WTC11 (cell line): ENCODE measurements at regions not wholly inside any gene's neighbourhood (a gene's known extent, or its start where the extent isn't known, plus 50 kb on each side); places are given as distances from the start of the nearest gene placed in this dataset.
"Not testable (repeated sequence)": the region's sequence is repeated elsewhere in the genome, so short reads cannot be mapped to it uniquely, and the experiment has no call there.

ENCODE experiments used
- ATAC-seq: fragments of 200-7000 bp; cut with Tn5 transposase; 2 replicates; pipeline ENCODE4 v1.10.0; 2021; ENCODE audit warnings: mild to moderate bottlenecking, moderate library complexity
- CTCF ChIA-PET: fragments of 300-600 bp; sonication (Branson Sonifier 250); formaldehyde crosslinking; loops from one replicate; lab custom pipeline; 2021; ENCODE audit warnings: antibody characterized with exemption; lab: Charles Lee
- POLR2A ChIA-PET: fragments of 350-600 bp; sonication (Branson Sonifier 250); formaldehyde crosslinking; loops from one replicate; lab custom pipeline; 2021; ENCODE audit warnings: antibody characterized with exemption; lab: Charles Lee
- DNase-seq: peaks from one replicate; pipeline ENCODE4 v3.0.0; 2021; ENCODE audit warnings: low spot score
- H3K27ac Mint-ChIP-seq: 2 replicates; pipeline ENCODE4 v1.8.0; 2021; ENCODE audit warnings: mixed read lengths
- H3K27me3 Mint-ChIP-seq: 2 replicates; pipeline ENCODE4 v1.8.0; 2021; ENCODE audit warnings: low read depth, mild to moderate bottlenecking, moderate library complexity, mixed read lengths
- H3K36me3 Mint-ChIP-seq: 2 replicates; pipeline ENCODE4 v1.8.0; 2021; ENCODE audit warnings: mixed read lengths
- H3K4me1 Mint-ChIP-seq: 2 replicates; pipeline ENCODE4 v1.8.0; 2022; ENCODE audit warnings: mixed read lengths
- H3K4me3 Mint-ChIP-seq: 2 replicates; pipeline ENCODE4 v1.8.0; 2021; ENCODE audit warnings: mild to moderate bottlenecking, moderate library complexity, mixed read lengths
- H3K9me3 Mint-ChIP-seq: 2 replicates; pipeline ENCODE4 v1.8.0; 2021; ENCODE audit warnings: mixed read lengths
- ATF1 ChIP-seq: sonication (generic); formaldehyde crosslinking; IDR thresholded peaks from 2 replicates; pipeline ENCODE4 v1.8.1; 2023; ENCODE audit warnings: mild to moderate bottlenecking, moderate library complexity, missing genetic modification reagents
- CREM ChIP-seq: sonication (generic); formaldehyde crosslinking; IDR thresholded peaks from 2 replicates; pipeline ENCODE4 v1.8.1; 2022; ENCODE audit warnings: mild to moderate bottlenecking, missing genetic modification reagents, moderate library complexity
- ELF4 ChIP-seq: sonication (generic); formaldehyde crosslinking; IDR thresholded peaks from 2 replicates; pipeline ENCODE4 v1.8.1; 2022; ENCODE audit warnings: low read depth, mild to moderate bottlenecking, moderate library complexity, missing genetic modification reagents
- ESRRA ChIP-seq: sonication (generic); formaldehyde crosslinking; IDR thresholded peaks from 2 replicates; pipeline ENCODE4 v1.8.1; 2022; ENCODE audit warnings: mild to moderate bottlenecking, missing genetic modification reagents, borderline replicate concordance
- GABPB1 ChIP-seq: sonication (generic); formaldehyde crosslinking; IDR thresholded peaks from 2 replicates; pipeline ENCODE4 v1.8.1; 2023; ENCODE audit warnings: mild to moderate bottlenecking, missing genetic modification reagents
- GTF2I ChIP-seq: fragments of 250-450 bp; sonication (Bioruptor Pico); conservative IDR thresholded peaks from 2 replicates; pipeline ENCODE4 v1.4.0; 2021; ENCODE audit warnings: mild to moderate bottlenecking
- NFATC4 ChIP-seq: fragments of 250-450 bp; sonication (Bioruptor Pico); IDR thresholded peaks from 2 replicates; pipeline ENCODE4 v1.9.0; 2021; ENCODE audit warnings: mild to moderate bottlenecking
- NR1H2 ChIP-seq: sonication (generic); formaldehyde crosslinking; IDR thresholded peaks from 2 replicates; pipeline ENCODE4 v1.9.0; 2021; ENCODE audit warnings: mild to moderate bottlenecking, moderate library complexity, missing genetic modification reagents
- RELA ChIP-seq: sonication (generic); formaldehyde crosslinking; IDR thresholded peaks from 2 replicates; pipeline ENCODE4 v1.8.1; 2022; ENCODE audit warnings: missing genetic modification reagents, mild to moderate bottlenecking, borderline replicate concordance
- RORB ChIP-seq: fragments of 250-450 bp; sonication (Bioruptor Pico); IDR thresholded peaks from 2 replicates; pipeline ENCODE4 v1.9.0; 2021; ENCODE audit warnings: mild to moderate bottlenecking
- SMAD3 ChIP-seq: sonication (generic); formaldehyde crosslinking; IDR thresholded peaks from 2 replicates; pipeline ENCODE4 v1.8.0; 2022; ENCODE audit warnings: missing genetic modification reagents, mild to moderate bottlenecking, borderline replicate concordance
- TEAD4 ChIP-seq: sonication (generic); formaldehyde crosslinking; IDR thresholded peaks from 2 replicates; pipeline ENCODE4 v1.8.0; 2022; ENCODE audit warnings: mild to moderate bottlenecking, missing genetic modification reagents
- TP53 ChIP-seq: sonication (generic); formaldehyde crosslinking; IDR thresholded peaks from 2 replicates; pipeline ENCODE4 v1.8.1; 2023; ENCODE audit warnings: mild to moderate bottlenecking, missing genetic modification reagents
- USF2 ChIP-seq: sonication (generic); formaldehyde crosslinking; IDR thresholded peaks from 2 replicates; pipeline ENCODE4 v1.8.1; 2023; ENCODE audit warnings: mild to moderate bottlenecking, missing genetic modification reagents, moderate library complexity
- ZNF138 ChIP-seq: sonication (generic); formaldehyde crosslinking; conservative IDR thresholded peaks from 2 replicates; pipeline ENCODE4 v1.8.1; 2022; ENCODE audit warnings: mild to moderate bottlenecking, moderate library complexity, missing genetic modification reagents
- ZNF416 ChIP-seq: fragments of 250-450 bp; sonication (Bioruptor Pico); IDR thresholded peaks from 2 replicates; pipeline ENCODE4 v1.9.0; 2021; ENCODE audit warnings: mild to moderate bottlenecking, inconsistent platforms
- ZNF423 ChIP-seq: fragments of 250-450 bp; sonication (Bioruptor Pico); IDR thresholded peaks from 2 replicates; pipeline ENCODE4 v2.1.2; 2022; ENCODE audit warnings: mild to moderate bottlenecking, moderate library complexity
- TF ChIP-seq, protein P1 (sequence below): fragments of 250-450 bp; sonication (Bioruptor Pico); IDR thresholded peaks from 2 replicates; pipeline ENCODE4 v1.8.0; 2021; ENCODE audit warnings: mild to moderate bottlenecking
- TF ChIP-seq, protein P2 (sequence below): fragments of 200-600 bp; IDR thresholded peaks from 2 replicates; pipeline ENCODE4 v1.8.0; 2022; ENCODE audit warnings: antibody characterized with exemption
- TF ChIP-seq, protein P3 (sequence below): fragments of 250-450 bp; sonication (Bioruptor Pico); IDR thresholded peaks from 2 replicates; pipeline ENCODE4 v1.9.0; 2021; ENCODE audit warnings: moderate library complexity, mild to moderate bottlenecking, inconsistent platforms, borderline replicate concordance

- Mint-ChIP-seq H3K36me3 (no peaks in the 10 kb centered on the region), H3K27ac (no peak overlapping the region)
- DNase-seq = no peak
- no peak for TF ChIP-seq ZNF423 (CRISPR knock-in tag)
- TF ChIP-seq GTF2I (CRISPR knock-in tag) = no peak
- no peak for TF ChIP-seq NFATC4 (CRISPR knock-in tag)
- TF ChIP-seq, protein P1, sequence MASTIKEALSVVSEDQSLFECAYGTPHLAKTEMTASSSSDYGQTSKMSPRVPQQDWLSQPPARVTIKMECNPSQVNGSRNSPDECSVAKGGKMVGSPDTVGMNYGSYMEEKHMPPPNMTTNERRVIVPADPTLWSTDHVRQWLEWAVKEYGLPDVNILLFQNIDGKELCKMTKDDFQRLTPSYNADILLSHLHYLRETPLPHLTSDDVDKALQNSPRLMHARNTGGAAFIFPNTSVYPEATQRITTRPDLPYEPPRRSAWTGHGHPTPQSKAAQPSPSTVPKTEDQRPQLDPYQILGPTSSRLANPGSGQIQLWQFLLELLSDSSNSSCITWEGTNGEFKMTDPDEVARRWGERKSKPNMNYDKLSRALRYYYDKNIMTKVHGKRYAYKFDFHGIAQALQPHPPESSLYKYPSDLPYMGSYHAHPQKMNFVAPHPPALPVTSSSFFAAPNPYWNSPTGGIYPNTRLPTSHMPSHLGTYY (CRISPR knock-in tag) = no peak
- no peak for TF ChIP-seq RELA (CRISPR knock-in tag)
- no peak for TF ChIP-seq GABPB1 (CRISPR knock-in tag)
- no peak for TF ChIP-seq ZNF138 (CRISPR knock-in tag)
- TF ChIP-seq, protein P2, sequence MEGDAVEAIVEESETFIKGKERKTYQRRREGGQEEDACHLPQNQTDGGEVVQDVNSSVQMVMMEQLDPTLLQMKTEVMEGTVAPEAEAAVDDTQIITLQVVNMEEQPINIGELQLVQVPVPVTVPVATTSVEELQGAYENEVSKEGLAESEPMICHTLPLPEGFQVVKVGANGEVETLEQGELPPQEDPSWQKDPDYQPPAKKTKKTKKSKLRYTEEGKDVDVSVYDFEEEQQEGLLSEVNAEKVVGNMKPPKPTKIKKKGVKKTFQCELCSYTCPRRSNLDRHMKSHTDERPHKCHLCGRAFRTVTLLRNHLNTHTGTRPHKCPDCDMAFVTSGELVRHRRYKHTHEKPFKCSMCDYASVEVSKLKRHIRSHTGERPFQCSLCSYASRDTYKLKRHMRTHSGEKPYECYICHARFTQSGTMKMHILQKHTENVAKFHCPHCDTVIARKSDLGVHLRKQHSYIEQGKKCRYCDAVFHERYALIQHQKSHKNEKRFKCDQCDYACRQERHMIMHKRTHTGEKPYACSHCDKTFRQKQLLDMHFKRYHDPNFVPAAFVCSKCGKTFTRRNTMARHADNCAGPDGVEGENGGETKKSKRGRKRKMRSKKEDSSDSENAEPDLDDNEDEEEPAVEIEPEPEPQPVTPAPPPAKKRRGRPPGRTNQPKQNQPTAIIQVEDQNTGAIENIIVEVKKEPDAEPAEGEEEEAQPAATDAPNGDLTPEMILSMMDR = no peak
- TF ChIP-seq CREM (CRISPR knock-in tag) = no peak
- TF ChIP-seq ZNF416 (CRISPR knock-in tag) = no peak
- TF ChIP-seq ATF1 (CRISPR knock-in tag) = no peak
- no peak for TF ChIP-seq RORB (CRISPR knock-in tag)
- no peak for TF ChIP-seq TP53 (CRISPR knock-in tag)
- no peak for TF ChIP-seq USF2
- TF ChIP-seq, protein P3, sequence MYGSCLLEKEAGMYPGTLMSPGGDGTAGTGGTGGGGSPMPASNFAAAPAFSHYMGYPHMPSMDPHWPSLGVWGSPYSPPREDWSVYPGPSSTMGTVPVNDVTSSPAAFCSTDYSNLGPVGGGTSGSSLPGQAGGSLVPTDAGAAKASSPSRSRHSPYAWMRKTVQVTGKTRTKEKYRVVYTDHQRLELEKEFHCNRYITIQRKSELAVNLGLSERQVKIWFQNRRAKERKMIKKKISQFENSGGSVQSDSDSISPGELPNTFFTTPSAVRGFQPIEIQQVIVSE = no peak
- no peak for TF ChIP-seq ELF4
- TF ChIP-seq SMAD3 (CRISPR knock-in tag) = no peak
- TF ChIP-seq ESRRA (CRISPR knock-in tag) = no peak
- TF ChIP-seq TEAD4 = no peak
- no peak for TF ChIP-seq NR1H2 (CRISPR knock-in tag)
- TF ChIP-seq, all 79 proteins: peak for 0
- Mint-ChIP-seq H3K27me3 (no peaks in the 10 kb centered on the region), H3K4me1 (no peaks in the 10 kb centered on the region), H3K9me3 (peaks cover 17% of the 10 kb centered on the region), H3K4me3 (no peak overlapping the region)
- no peak for ATAC-seq
- POLR2A ChIA-PET = no interaction called here
- CTCF ChIA-PET = no interaction called here
These were observed 658.2 kb downstream of the NUP35 start for GRCh38 chr2:183782436-183782835.

DNA sequence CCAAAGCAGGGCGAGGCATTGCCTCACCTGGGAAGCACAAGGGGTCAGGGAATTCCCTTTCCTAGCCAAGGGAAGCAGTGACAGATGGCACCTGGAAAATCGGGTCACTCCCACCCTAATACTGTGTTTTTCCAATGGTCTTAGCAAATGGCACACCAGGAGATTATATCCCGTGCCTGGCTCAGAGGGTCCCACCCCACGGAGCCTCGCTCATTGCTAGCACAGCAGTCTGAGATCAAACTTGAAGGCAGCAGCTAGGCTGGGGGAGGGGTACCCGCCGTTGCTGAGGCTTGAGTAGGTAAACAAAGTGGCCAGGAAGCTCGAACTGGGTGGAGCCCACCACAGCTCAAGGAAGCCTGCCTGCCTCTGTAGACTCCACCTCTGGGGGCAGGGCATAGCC, 664.6 kb downstream of the NUP35 start:
- Mint-ChIP-seq H3K36me3 (peaks cover 49% of the 10 kb centered on the region), H3K9me3 (peaks cover 45% of the 10 kb centered on the region)
- H3K27ac Mint-ChIP-seq, POLR2A ChIA-PET, ATAC-seq, H3K4me1 Mint-ChIP-seq, H3K27me3 Mint-ChIP-seq, CTCF ChIA-PET, DNase-seq, H3K4me3 Mint-ChIP-seq: not testable (repeated sequence)

DNA sequence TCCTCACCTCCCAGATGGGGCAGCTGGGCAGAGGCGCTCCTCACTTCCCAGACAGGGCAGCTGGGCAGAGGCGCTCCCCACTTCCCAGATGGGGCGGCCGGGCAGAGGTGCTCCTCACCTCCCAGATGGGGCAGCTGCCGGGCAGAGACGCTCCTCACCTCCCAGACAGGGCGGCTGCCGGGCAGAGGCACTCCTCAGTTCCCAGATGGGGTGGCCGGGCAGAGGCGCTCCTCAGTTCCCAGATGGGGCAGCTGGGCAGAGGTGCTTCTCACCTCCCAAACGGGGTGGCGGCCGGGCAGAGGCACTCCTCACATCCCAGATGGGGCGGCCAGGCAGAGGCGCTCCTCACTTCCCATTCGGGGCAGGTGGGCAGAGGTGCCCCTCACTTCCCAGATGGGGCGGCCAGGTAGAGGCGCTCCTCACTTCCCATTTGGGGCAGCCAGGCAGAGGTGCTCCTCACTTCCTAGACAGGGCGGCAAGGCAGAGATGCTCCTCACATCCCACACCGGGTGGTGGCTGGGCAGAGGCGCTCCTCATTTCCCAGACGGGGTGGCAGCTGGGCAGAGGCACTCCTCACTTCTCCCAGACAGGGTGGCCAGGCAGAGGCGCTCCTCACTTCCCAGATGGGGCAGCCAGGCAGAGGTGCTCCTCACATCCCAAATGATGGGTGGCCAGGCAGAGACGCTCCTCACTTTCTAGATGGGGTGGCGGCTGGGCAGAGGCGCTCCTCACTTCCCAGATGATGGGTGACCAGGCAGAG, 668.1 kb downstream of the NUP35 start:
- ATAC-seq, POLR2A ChIA-PET, DNase-seq, H3K27ac Mint-ChIP-seq, H3K27me3 Mint-ChIP-seq, H3K4me3 Mint-ChIP-seq, CTCF ChIA-PET, H3K4me1 Mint-ChIP-seq: not testable (repeated sequence)
- Mint-ChIP-seq H3K9me3 (peaks cover 60% of the 10 kb centered on the region), H3K36me3 (peaks cover 55% of the 10 kb centered on the region)
